Epithelial cell of esophagus (primary cell): ENCODE measurements at regions not wholly inside any gene's neighbourhood (a gene's known extent, or its start where the extent isn't known, plus 50 kb on each side); places are given as distances from the start of the nearest gene placed in this dataset.

Source experiments
- DNase-seq: peaks from one replicate; pipeline ENCODE4 v3.0.0; 2010; ENCODE audit warnings: low read depth
- H3K4me3 ChIP-seq: 2 replicates; pipeline ENCODE4 v1.5.1; 2011; ENCODE audit warnings: mild to moderate bottlenecking, low read length, control low read depth
- CTCF ChIP-seq: IDR thresholded peaks from 2 replicates; pipeline ENCODE4 v1.5.1; 2011; ENCODE audit warnings: low read depth, mild to moderate bottlenecking, low read length, control low read depth, inconsistent platforms; ENCODE audit not compliant: insufficient read depth; ENCODE audit errors: missing control alignments

- no peak for DNase-seq
- no peak overlapping the region for H3K4me3 ChIP-seq
- no peak for TF ChIP-seq CTCF
Measured at GRCh38 chr2:149664896-149665295, 77.3 kb upstream of the MMADHC start.

GRCh38 chr2:149662556-149662955, 75.0 kb upstream of the MMADHC start:
- H3K4me3 ChIP-seq = no peak overlapping the region
- no peak for TF ChIP-seq CTCF
- DNase-seq = peak; percentile 65

DNA sequence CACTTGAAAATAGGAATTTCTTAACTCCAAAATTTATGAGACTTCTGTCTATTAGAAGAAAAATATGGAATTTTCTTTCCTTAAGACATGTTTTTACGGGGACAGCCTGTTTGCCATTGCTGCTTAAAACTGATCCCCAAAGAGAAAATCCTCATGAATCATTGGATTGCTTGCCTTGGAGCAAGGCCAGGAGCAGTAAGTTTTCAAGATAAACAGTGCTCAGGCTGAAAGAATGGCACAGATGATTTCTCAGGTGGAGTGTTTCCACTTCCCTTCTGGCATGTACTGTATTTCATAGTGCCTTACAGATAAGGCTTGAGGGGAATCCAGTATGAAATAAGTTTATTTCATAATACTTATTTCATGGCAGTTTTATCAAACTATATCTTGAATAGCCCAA, 74.3 kb upstream of the MMADHC start:
- H3K4me3 ChIP-seq = no peak overlapping the region
- DNase-seq = peak; percentile 79
- TF ChIP-seq CTCF = no peak

- H3K4me3 ChIP-seq = no peak overlapping the region
- DNase-seq = no peak
- no peak for TF ChIP-seq CTCF
Measured at GRCh38 chr2:149658553-149658952, 71.0 kb upstream of the MMADHC start.

- TF ChIP-seq CTCF = no peak
- no peak for DNase-seq
Measured at GRCh38 chr2:149657401-149658040, 69.9 kb upstream of the MMADHC start.

GRCh38 chr2:149656996-149657395, 69.4 kb upstream of the MMADHC start:
- no peak for TF ChIP-seq CTCF
- H3K4me3 ChIP-seq = no peak overlapping the region
- no peak for DNase-seq

More at GRCh38 chr2:149657401-149658040, 69.9 kb upstream of the MMADHC start:
- no peak overlapping the region for H3K4me3 ChIP-seq

DNA sequence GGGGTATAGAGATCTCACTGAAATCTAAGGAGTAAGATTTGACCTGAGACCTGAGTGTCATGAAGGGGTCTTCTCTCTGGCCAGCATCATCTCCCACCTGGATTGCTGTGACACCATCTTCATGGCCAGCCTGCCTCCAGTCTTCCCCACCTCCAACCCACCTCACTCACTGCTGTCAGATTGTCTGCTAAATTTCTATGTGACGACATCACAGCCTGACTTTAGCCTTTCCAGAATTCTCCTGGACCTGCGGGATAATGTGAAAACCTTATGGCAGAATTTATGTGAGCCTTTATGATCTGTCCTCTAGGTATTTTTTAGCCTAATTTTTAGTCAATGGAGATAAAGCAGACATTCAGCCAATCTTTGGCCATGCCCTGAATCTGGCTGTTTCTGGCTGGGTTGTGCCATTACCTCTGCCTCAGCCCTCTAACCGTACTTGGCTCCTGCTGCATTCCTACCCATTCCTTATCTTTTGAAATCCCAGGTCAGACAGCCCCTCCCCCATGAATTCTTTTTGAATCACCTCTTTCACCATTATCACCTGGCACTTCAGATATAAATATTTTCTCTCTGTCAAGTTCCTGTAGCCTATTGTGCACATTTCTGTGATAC, 66.4 kb upstream of the MMADHC start:
- no peak for DNase-seq
- H3K4me3 ChIP-seq = no peak overlapping the region
- no peak for TF ChIP-seq CTCF
